ENCODE measurements at regions not wholly inside any gene's neighbourhood (a gene's known extent, or its start where the extent isn't known, plus 50 kb on each side); places are given as distances from the start of the nearest gene placed in this dataset.

- Histone ChIP-seq H3K4me3 (replicated peaks in 1 of 3; ENCODE audit: low read depth in 2 of 3, low read length in 3 of 3) (no peak overlapping the region), H3K36me3 (replicated peaks in 1 of 2; ENCODE audit: control insufficient read depth in 1 of 2, insufficient read depth in 2 of 2, low read length in 2 of 2) (no peaks in the 10 kb centered on the region), H2AFZ (ENCODE audit: insufficient read depth, low read depth, low read length, poor library complexity, severe bottlenecking) (no peak overlapping the region), H4K20me1 (ENCODE audit: insufficient read depth, low read length) (no peaks in the 10 kb centered on the region), H3K27me3 (ENCODE audit: control insufficient read depth in 2 of 2, insufficient read depth in 2 of 2, low read length in 2 of 2) (no peaks in the 10 kb centered on the region), H3K79me2 (ENCODE audit: insufficient read depth, low read length) (no peaks in the 10 kb centered on the region), H3K27ac (ENCODE audit: low read depth in 1 of 2, low read length in 2 of 2) (no peak overlapping the region), H3K9me3 (replicated peaks in 1 of 2; ENCODE audit: control insufficient read depth in 1 of 2, insufficient read depth in 1 of 2, low read length in 2 of 2) (peaks cover 0 to 4% of the 10 kb centered on the region in 2 donors), H3K9ac (ENCODE audit: insufficient read depth, low read length, poor library complexity, severe bottlenecking) (no peak overlapping the region), H3K4me1 (ENCODE audit: control insufficient read depth in 1 of 2, insufficient read depth in 2 of 2, low read length in 2 of 2) (no peaks in the 10 kb centered on the region), H3K4me2 (replicated peaks; ENCODE audit: extremely low read depth, low read length, poor library complexity, severe bottlenecking) (no peak overlapping the region)
- intact Hi-C loops (cut with micrococcal nuclease): no loop called here
- Mint-ChIP-seq H3K27ac (no peak overlapping the region), H3K27me3 (ENCODE audit: low read depth in 3 of 3) (peaks cover 2 to 7% (median 2%) of the 10 kb centered on the region in 3 donors), H3K4me3 (no peak overlapping the region), H3K9me3 (peaks cover 5 to 23% (median 14%) of the 10 kb centered on the region in 7 donors), H3K4me1 (peaks cover 2% of the 10 kb centered on the region), H3K36me3 (no peaks in the 10 kb centered on the region)
- no peak for TF ChIP-seq CTCF (IDR thresholded peaks at IDR 0.05)
- no peak for DNase-seq
- WGBS (ENCODE audit: insufficient coverage): 0% methylated on average over 2 of the region's 2 CpGs
Observed at GRCh38 chr10:42917821-42918220, 135.2 kb downstream of the BMS1 start.

GRCh38 chr10:42921951-42922350 is 139.4 kb downstream of the BMS1 start:
- peaks cover 2 to 6% (median 4%) of the 10 kb centered on the region in 3 donors for H3K27me3 Mint-ChIP-seq (ENCODE audit: low read depth in 3 of 3)
- TF ChIP-seq CTCF (IDR thresholded peaks at IDR 0.05): no peak

More at GRCh38 chr10:42921951-42922350, 139.4 kb downstream of the BMS1 start:
- no CpG with 5 or more reads among the region's 2 CpGs for WGBS (ENCODE audit: insufficient coverage)
- no peak overlapping the region for H3K4me3 ChIP-seq (replicated peaks in 1 of 3; ENCODE audit: low read depth in 2 of 3, low read length in 3 of 3)
- Mint-ChIP-seq H3K27ac (no peak overlapping the region), H3K36me3 (no peaks in the 10 kb centered on the region), H3K4me3 (no peak overlapping the region), H3K9me3 (peaks cover 3 to 11% (median 6%) of the 10 kb centered on the region in 7 donors), H3K4me1 (peaks cover 2% of the 10 kb centered on the region)
- H3K9me3 ChIP-seq (replicated peaks in 1 of 2; ENCODE audit: control insufficient read depth in 1 of 2, insufficient read depth in 1 of 2, low read length in 2 of 2): no peaks in the 10 kb centered on the region
- no peaks in the 10 kb centered on the region for H3K79me2 ChIP-seq (ENCODE audit: insufficient read depth, low read length)
- H4K20me1 ChIP-seq (ENCODE audit: insufficient read depth, low read length): no peaks in the 10 kb centered on the region
- H3K9ac ChIP-seq (ENCODE audit: insufficient read depth, low read length, poor library complexity, severe bottlenecking): no peak overlapping the region
- no peaks in the 10 kb centered on the region for H3K36me3 ChIP-seq (replicated peaks in 1 of 2; ENCODE audit: control insufficient read depth in 1 of 2, insufficient read depth in 2 of 2, low read length in 2 of 2)
- H2AFZ ChIP-seq (ENCODE audit: insufficient read depth, low read depth, low read length, poor library complexity, severe bottlenecking): no peak overlapping the region
- no peak overlapping the region for H3K27ac ChIP-seq (ENCODE audit: low read depth in 1 of 2, low read length in 2 of 2)
- no peaks in the 10 kb centered on the region for H3K27me3 ChIP-seq (ENCODE audit: control insufficient read depth in 2 of 2, insufficient read depth in 2 of 2, low read length in 2 of 2)
- no peak for DNase-seq
- no peak overlapping the region for H3K4me2 ChIP-seq (replicated peaks; ENCODE audit: extremely low read depth, low read length, poor library complexity, severe bottlenecking)
- H3K4me1 ChIP-seq (ENCODE audit: control insufficient read depth in 1 of 2, insufficient read depth in 2 of 2, low read length in 2 of 2): no peaks in the 10 kb centered on the region
- intact Hi-C loops (cut with micrococcal nuclease): no loop called here
